ENCODE measurements at regions not wholly inside any gene's neighbourhood (a gene's known extent, or its start where the extent isn't known, plus 50 kb on each side); places are given as distances from the start of the nearest gene placed in this dataset.

- FAIRE-seq (no peak), DNase-seq (ENCODE audit: low read depth, low spot score) (peak; percentile 55)
- H2AFZ ChIP-seq (ENCODE audit: low read depth, low read length) = peak overlapping the region; percentile 35
- H3K79me2 ChIP-seq (ENCODE audit: control insufficient read depth, insufficient read depth, low read length) = no peaks in the 10 kb centered on the region
- H4K20me1 ChIP-seq (replicated peaks; ENCODE audit: control insufficient read depth, extremely low read depth, insufficient read depth, low read length) = no peaks in the 10 kb centered on the region
- no peak overlapping the region for H3K4me3 ChIP-seq (replicated peaks in 1 of 3; ENCODE audit: insufficient read depth in 1 of 3, low read depth in 1 of 3, low read length in 3 of 3)
- H3K27me3 ChIP-seq (ENCODE audit: control insufficient read depth in 2 of 2, insufficient read depth in 2 of 2, low read length in 2 of 2) = no peaks in the 10 kb centered on the region
- dilution Hi-C loops (cut with MboI; ENCODE audit: extremely low pct_ligation_motif_present, low sequenced_read_pairs) (loop anchor here (10.0 to 25.0 kb wide), 2 partner anchors 497 to 700 kb away; partner anchors contain the start of gene PRICKLE1), intact Hi-C loops (cut with micrococcal nuclease) (loop anchor here (1.0 to 10.0 kb wide), 5 partner anchors 53 to 1260 kb away; partner anchors contain the start of gene YAF2)
- POLR2A ChIA-PET = interaction anchor here (0.6 kb wide), 1 partner anchor 694 kb away, joined by 6 read pairs; no protein-coding TSS in a partner anchor
- no peaks in the 10 kb centered on the region for H3K9me3 ChIP-seq (replicated peaks; ENCODE audit: control insufficient read depth, insufficient read depth, low read length)
- CTCF ChIA-PET = interaction anchor here (1.3 to 5.4 kb wide), 5 partner anchors 53 to 801 kb away, joined by 3 to 101 read pairs (median 4); no protein-coding TSS in a partner anchor
- H3K4me2 ChIP-seq (ENCODE audit: insufficient read depth, low read length) = peak overlapping the region; percentile 62
- no peaks in the 10 kb centered on the region for H3K9me1 ChIP-seq (replicated peaks; ENCODE audit: control insufficient read depth, extremely low read depth, insufficient read depth, low read length)
- peaks cover 53% of the 10 kb centered on the region for H3K4me1 ChIP-seq (ENCODE audit: control insufficient read depth, extremely low read depth, insufficient read depth, low read length)
- BruUV-seq (replicated peaks) = TSS peak; percentile 64
- H3K9ac ChIP-seq (replicated peaks; ENCODE audit: extremely low read depth, insufficient read depth, low read length) = peak overlapping the region; percentile 26
- peak overlapping the region; percentile 62 for H3K27ac ChIP-seq (ENCODE audit: insufficient read depth, low read depth, low read length)
- no peaks in the 10 kb centered on the region for H3K36me3 ChIP-seq (ENCODE audit: control insufficient read depth in 2 of 2, extremely low read depth in 1 of 2, insufficient read depth in 2 of 2, low read length in 2 of 2)
- TF ChIP-seq MAX (IDR thresholded peaks at IDR 0.05; ENCODE audit: insufficient read depth, insufficient read length) (no peak), GATA2 (IDR thresholded peaks at IDR 0.05; ENCODE audit: insufficient read depth, insufficient read length, low read depth, low read length) (no peak), FOS (IDR thresholded peaks at IDR 0.05; ENCODE audit: borderline replicate concordance, insufficient read depth, low read length) (no peak), MYC (IDR thresholded peaks at IDR 0.05; ENCODE audit: low read depth, low read length) (no peak), POLR2AphosphoS5 (IDR thresholded peaks at IDR 0.05; ENCODE audit: insufficient read depth, low read depth, low read length) (no peak), CTCF (IDR thresholded peaks at IDR 0.05; ENCODE audit: extremely low read depth in 1 of 2, insufficient read depth in 1 of 2, low read depth in 1 of 2, low read length in 2 of 2) (no peak), POLR2A (IDR thresholded peaks at IDR 0.05; ENCODE audit: low read depth, low read length) (no peak), EZH2 (IDR thresholded peaks at IDR 0.05; ENCODE audit: borderline replicate concordance, low read depth, low read length, severe bottlenecking) (no peak), JUN (IDR thresholded peaks at IDR 0.05; ENCODE audit: borderline replicate concordance, insufficient read depth, insufficient read length, low read depth) (no peak)
Measured at GRCh38 chr12:43284486-43285158, 267.4 kb downstream of the ADAMTS20 start.

Data from endothelial cell of umbilical vein (primary cell).